IMR-90 (cell line): ENCODE measurements at regions not wholly inside any gene's neighbourhood (a gene's known extent, or its start where the extent isn't known, plus 50 kb on each side); places are given as distances from the start of the nearest gene placed in this dataset.

Experiments
- ATAC-seq: fragments of 200-7000 bp; cut with Tn5 transposase; 2 replicates; pipeline ENCODE4 v1.9.1; 2020; ENCODE audit warnings: low read depth, mild to moderate bottlenecking, moderate library complexity
- BruUV-seq: library from RNA; stranded (reverse); fragments of 400-500 nt; replicated peaks from 2 replicates; lab custom pipeline; 2021; lab: Mats Ljungman, UMichigan
- CTCF ChIA-PET: fragments of 300-600 bp; formaldehyde crosslinking; extraction: SDS; loops from one replicate; lab custom pipeline; 2021; ENCODE audit warnings: antibody characterized with exemption; lab: Yijun Ruan, JAX
- POLR2A ChIA-PET: fragments of 300-600 bp; sonication (Branson Sonifier 250); formaldehyde crosslinking; loops from one replicate; lab custom pipeline; 2022; ENCODE audit warnings: antibody characterized with exemption; ENCODE audit not compliant: unreplicated experiment; lab: Charles Lee
- DNase-seq: peaks from one replicate; pipeline ENCODE4 v3.0.0; 2013
- H2AFZ ChIP-seq: replicated peaks from 2 replicates; pipeline ENCODE3; 2013; ENCODE audit warnings: low read length, mild to moderate bottlenecking; ENCODE audit not compliant: poor library complexity
- H2AK5ac ChIP-seq: 2 replicates; pipeline ENCODE4 v1.6.1; 2013; ENCODE audit warnings: low read depth, low read length, inconsistent platforms
- H2AK9ac ChIP-seq: replicated peaks from 2 replicates; pipeline ENCODE3; 2013; ENCODE audit warnings: mild to moderate bottlenecking, low read depth, low read length, moderate library complexity; ENCODE audit not compliant: poor library complexity
- H2BK120ac ChIP-seq: 2 replicates; pipeline ENCODE4 v1.6.1; 2013; ENCODE audit warnings: low read depth, low read length, inconsistent platforms
- H2BK15ac ChIP-seq: 3 replicates; pipeline ENCODE4 v1.6.1; 2013; ENCODE audit warnings: low read depth, low read length, inconsistent platforms
- H2BK20ac ChIP-seq: 2 replicates; pipeline ENCODE4 v1.6.1; 2013; ENCODE audit warnings: low read depth, mild to moderate bottlenecking, inconsistent platforms, low read length, moderate library complexity
- H2BK5ac ChIP-seq: 2 replicates; pipeline ENCODE4 v1.6.1; 2013; ENCODE audit warnings: mild to moderate bottlenecking, low read depth, low read length, inconsistent platforms; ENCODE audit not compliant: poor library complexity, severe bottlenecking
- H3K14ac ChIP-seq: replicated peaks from 2 replicates; pipeline ENCODE4 v1.6.1; 2013; ENCODE audit warnings: low read depth, low read length, inconsistent platforms
- H3K18ac ChIP-seq: 2 replicates; pipeline ENCODE4 v1.6.1; 2013; ENCODE audit warnings: low read depth, low read length, control low read depth
- H3K23ac ChIP-seq: 2 replicates; pipeline ENCODE4 v1.6.1; 2013; ENCODE audit warnings: low read depth, low read length, inconsistent platforms
- H3K27ac ChIP-seq: 2 replicates; pipeline ENCODE4 v1.5.1; 2013; ENCODE audit warnings: mild to moderate bottlenecking, control low read depth, low read length; ENCODE audit not compliant: insufficient read depth
- H3K27me3 ChIP-seq: 2 replicates; pipeline ENCODE4 v1.6.1; 2013; ENCODE audit warnings: low read length; ENCODE audit not compliant: control insufficient read depth, insufficient read depth
- H3K36me3 ChIP-seq: 2 replicates; pipeline ENCODE4 v1.6.1; 2013; ENCODE audit warnings: low read length, mixed read lengths; ENCODE audit not compliant: control insufficient read depth, insufficient read depth
- H3K4ac ChIP-seq: 2 replicates; pipeline ENCODE4 v1.6.1; 2013; ENCODE audit warnings: low read depth, low read length, inconsistent platforms
- H3K4me1 ChIP-seq: 2 replicates; pipeline ENCODE4 v1.6.1; 2013; ENCODE audit warnings: low read length, mixed read lengths; ENCODE audit not compliant: control insufficient read depth, insufficient read depth
- H3K4me2 ChIP-seq: 2 replicates; pipeline ENCODE4 v1.6.1; 2013; ENCODE audit warnings: low read depth, mild to moderate bottlenecking, control low read depth, low read length, moderate library complexity
- H3K4me3 ChIP-seq: 2 replicates; pipeline ENCODE4 v1.5.1; 2013; ENCODE audit warnings: low read depth, mild to moderate bottlenecking, control low read depth, low read length, moderate library complexity; ENCODE audit not compliant: insufficient read depth
- H3K56ac ChIP-seq: 2 replicates; pipeline ENCODE4 v1.6.1; 2013; ENCODE audit warnings: low read length, inconsistent platforms; ENCODE audit not compliant: insufficient read depth; ENCODE audit errors: extremely low read depth
- H3K79me1 ChIP-seq, 2 experiments: 2 replicates each; pipeline ENCODE4 v1.6.1; 2013; ENCODE audit warnings: low read length in 2 of 2, inconsistent platforms in 1 of 2, low read depth in 1 of 2
- H3K9ac ChIP-seq: 2 replicates; pipeline ENCODE4 v1.6.1; 2013; ENCODE audit warnings: low read depth, low read length, control low read depth
- H3K9me1 ChIP-seq: 2 replicates; pipeline ENCODE4 v1.6.1; 2013; ENCODE audit warnings: low read length, inconsistent platforms; ENCODE audit not compliant: insufficient read depth
- H3K9me3 ChIP-seq: 2 replicates; pipeline ENCODE4 v1.6.1; 2013; ENCODE audit warnings: low read length; ENCODE audit not compliant: control insufficient read depth, insufficient read depth
- H4K20me1 ChIP-seq: 2 replicates; pipeline ENCODE4 v1.6.1; 2013; ENCODE audit warnings: low read length, inconsistent platforms; ENCODE audit not compliant: insufficient read depth
- H4K5ac ChIP-seq: 2 replicates; pipeline ENCODE4 v1.6.1; 2013; ENCODE audit warnings: mild to moderate bottlenecking, low read depth, low read length, control low read depth
- H4K8ac ChIP-seq, 2 experiments: 2 replicates each; pipeline ENCODE4 v1.6.1; 2013; ENCODE audit warnings: low read depth in 2 of 2, low read length in 2 of 2, control low read depth in 1 of 2, inconsistent platforms in 1 of 2
- H4K91ac ChIP-seq: 2 replicates; pipeline ENCODE4 v1.6.1; 2013; ENCODE audit warnings: low read depth, low read length, inconsistent platforms; ENCODE audit not compliant: insufficient read depth
- BHLHE40 ChIP-seq: fragments of 150-350 bp; IDR thresholded peaks from 2 replicates; pipeline ENCODE4 v1.6.1; 2016; ENCODE audit warnings: mild to moderate bottlenecking, low read depth, low read length
- FOS ChIP-seq: fragments of 150-350 bp; IDR thresholded peaks from 2 replicates; pipeline ENCODE4 v1.6.1; 2016; ENCODE audit warnings: low read depth, low read length
- MAFK ChIP-seq: IDR thresholded peaks from 2 replicates; pipeline ENCODE4 v1.6.1; 2012; ENCODE audit warnings: low read depth, low read length, improper control_type of control experiment
- MAZ ChIP-seq: IDR thresholded peaks from 2 replicates; pipeline ENCODE4 v1.6.1; 2012; ENCODE audit warnings: low read depth, mild to moderate bottlenecking, low read length, improper control_type of control experiment, moderate library complexity, borderline replicate concordance
- RCOR1 ChIP-seq: IDR thresholded peaks from 2 replicates; pipeline ENCODE4 v1.6.1; 2012; ENCODE audit warnings: mild to moderate bottlenecking, low read length, improper control_type of control experiment; ENCODE audit not compliant: insufficient replicate concordance
- WGBS, 2 experiments: methylation state at CpG; one replicate each; pipeline versions ENCODE4 v1.1.5 to v1.1.7; 2013; ENCODE audit warnings: missing lambda C conversion rate in 2 of 2; ENCODE audit not compliant: insufficient read length in 1 of 2; ENCODE audit errors: extremely low coverage in 2 of 2; 5-methylcytosine and 5-hydroxymethylcytosine counted together
- dilution Hi-C: fragments of 300-500 bp; cut with HindIII; formaldehyde crosslinking; loops from one replicate; pipeline ENCODE4 v1.14.3; 2018; ENCODE audit warnings: low sequenced_read_pairs; ENCODE audit not compliant: unreplicated experiment
- in situ Hi-C: fragments of 300-500 bp; cut with MboI; formaldehyde crosslinking; loops from 3 replicates; pipeline ENCODE4 v1.14.3; 2019; ENCODE audit warnings: low sequenced_read_pairs, inconsistent platforms, mixed read lengths
- intact Hi-C: fragments of 100-400 bp; cut with micrococcal nuclease; formaldehyde crosslinking; loops from 2 replicates; pipeline ENCODE4 v1.10.0; 2022

- dilution Hi-C loops (no loop called here), intact Hi-C loops (no loop called here), in situ Hi-C loops (no loop called here)
- H2BK20ac ChIP-seq = no peak overlapping the region
- H3K56ac ChIP-seq = no peak overlapping the region
- H2AK5ac ChIP-seq = no peak overlapping the region
- H3K4ac ChIP-seq = no peak overlapping the region
- H2BK5ac ChIP-seq = no peak overlapping the region
- H3K18ac ChIP-seq = no peak overlapping the region
- no peak overlapping the region for H3K4me3 ChIP-seq
- no CpG with 5 or more reads among the region's 2 CpGs for WGBS, 2 experiments
- no peak overlapping the region for H2BK15ac ChIP-seq
- no peak overlapping the region for H3K14ac ChIP-seq
- H2BK120ac ChIP-seq = no peak overlapping the region
- no peaks in the 10 kb centered on the region for H3K4me1 ChIP-seq
- H3K36me3 ChIP-seq = no peaks in the 10 kb centered on the region
- no peaks in the 10 kb centered on the region for H4K20me1 ChIP-seq
- no peak overlapping the region for H3K4me2 ChIP-seq
- H2AK9ac ChIP-seq = no peak overlapping the region
- TF ChIP-seq RCOR1 = no peak
- no peak for TF ChIP-seq MAZ
- no peak for TF ChIP-seq FOS
- TF ChIP-seq BHLHE40 = no peak
- TF ChIP-seq MAFK = no peak
- H3K27ac ChIP-seq = no peak overlapping the region
- no peak for ATAC-seq
- no peak overlapping the region for H4K5ac ChIP-seq
- no peaks in the 10 kb centered on the region for H3K79me1 ChIP-seq
- H2AFZ ChIP-seq = no peak overlapping the region
- DNase-seq = no peak
- no peak overlapping the region for H4K91ac ChIP-seq
- no peak overlapping the region for H3K9ac ChIP-seq
- no peaks in the 10 kb centered on the region for H3K9me3 ChIP-seq
- H4K8ac ChIP-seq = no peak overlapping the region
- H3K9me1 ChIP-seq = no peaks in the 10 kb centered on the region
- POLR2A ChIA-PET = no interaction called here
- no TSS peak for BruUV-seq
- no peak overlapping the region for H3K23ac ChIP-seq
- no peaks in the 10 kb centered on the region for H3K27me3 ChIP-seq
- CTCF ChIA-PET = no interaction called here
Measured at GRCh38 chr4:154691229-154691628, 52.6 kb upstream of the LRAT start.
